ENCODE measurements at regions not wholly inside any gene's neighbourhood (a gene's known extent, or its start where the extent isn't known, plus 50 kb on each side); places are given as distances from the start of the nearest gene placed in this dataset.

DNA sequence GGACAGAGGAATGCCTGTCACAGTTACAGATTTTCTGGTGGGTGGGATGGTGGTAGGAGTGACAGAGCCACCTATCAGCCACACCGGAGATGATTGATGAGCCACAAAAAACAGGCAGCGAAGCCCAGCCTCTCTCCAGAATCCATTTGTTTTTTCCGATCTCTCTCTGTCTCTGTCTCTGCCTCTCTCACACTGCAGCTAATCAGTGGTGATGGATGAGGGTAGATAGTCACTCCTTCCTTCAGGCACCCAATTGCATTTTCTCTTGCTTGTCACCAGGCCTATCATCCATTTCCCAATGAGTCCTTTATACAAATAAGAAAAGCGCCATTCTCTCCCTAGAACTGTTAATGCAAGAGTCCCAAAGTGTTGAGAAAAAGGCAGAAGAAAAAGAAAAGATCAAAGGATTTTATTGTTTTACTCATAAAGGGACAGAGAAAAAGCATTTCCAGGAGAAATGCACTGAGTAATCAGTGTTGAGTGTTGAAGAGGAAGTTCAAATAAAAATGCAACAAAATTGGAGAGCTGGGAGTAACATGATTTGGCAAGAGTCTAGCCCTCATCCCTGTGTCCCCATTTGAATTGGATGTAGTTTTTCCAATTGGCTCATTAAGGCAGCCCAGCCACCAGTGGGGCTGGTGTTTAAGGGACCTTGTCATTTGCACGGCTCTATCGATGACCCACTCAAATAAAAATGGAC, 1089.3 kb downstream of the TUSC7 start (continued):
- TF ChIP-seq TAF7 (optimal IDR thresholded peaks at IDR 0.05; ENCODE audit: borderline replicate concordance, low read depth, low read length): no peak
